Mesendoderm (in vitro differentiated cells): ENCODE measurements at regions not wholly inside any gene's neighbourhood (a gene's known extent, or its start where the extent isn't known, plus 50 kb on each side); places are given as distances from the start of the nearest gene placed in this dataset.
A peak's percentile ranks its signal among the peaks of the same experiment; 100 is the strongest.

Experiments used
- DNase-seq: peaks from one replicate; pipeline ENCODE4 v3.0.0; 2013
- H2AK5ac ChIP-seq: 2 replicates; pipeline ENCODE4 v1.6.1; 2013; ENCODE audit warnings: low read length, inconsistent platforms
- H2BK120ac ChIP-seq: 2 replicates; pipeline ENCODE4 v1.6.1; 2013; ENCODE audit warnings: low read depth, mild to moderate bottlenecking, low read length, moderate library complexity, mixed read lengths
- H2BK15ac ChIP-seq: replicated peaks from 2 replicates; pipeline ENCODE4 v1.6.1; 2013; ENCODE audit warnings: low read depth, mild to moderate bottlenecking, moderate library complexity
- H2BK5ac ChIP-seq: 2 replicates; pipeline ENCODE4 v1.6.1; 2013; ENCODE audit warnings: low read length, inconsistent platforms
- H3K18ac ChIP-seq: 2 replicates; pipeline ENCODE4 v1.6.1; 2013; ENCODE audit warnings: mild to moderate bottlenecking, low read length, mixed read lengths
- H3K23ac ChIP-seq: one replicate; pipeline ENCODE4 v1.6.1; 2013; ENCODE audit warnings: low read length
- H3K27ac ChIP-seq: 2 replicates; pipeline ENCODE4 v1.5.1; 2013; ENCODE audit warnings: low read depth, mild to moderate bottlenecking, inconsistent platforms, low read length, moderate library complexity
- H3K27me3 ChIP-seq: 2 replicates; pipeline ENCODE4 v1.6.1; 2013; ENCODE audit warnings: low read length, control low read depth, mild to moderate bottlenecking, inconsistent platforms; ENCODE audit not compliant: insufficient read depth, poor library complexity
- H3K36me3 ChIP-seq: 2 replicates; pipeline ENCODE4 v1.6.1; 2013; ENCODE audit warnings: low read length, inconsistent platforms; ENCODE audit not compliant: control insufficient read depth, insufficient read depth
- H3K4ac ChIP-seq: one replicate; pipeline ENCODE4 v1.6.1; 2013; ENCODE audit warnings: low read depth, mild to moderate bottlenecking, low read length, moderate library complexity
- H3K4me1 ChIP-seq: 2 replicates; pipeline ENCODE4 v1.6.1; 2013; ENCODE audit warnings: low read depth, low read length, inconsistent platforms; ENCODE audit not compliant: control insufficient read depth
- H3K4me2 ChIP-seq: 2 replicates; pipeline ENCODE4 v1.6.1; 2013; ENCODE audit warnings: low read length
- H3K4me3 ChIP-seq: 2 replicates; pipeline ENCODE4 v1.5.1; 2013; ENCODE audit warnings: mild to moderate bottlenecking, low read length
- H3K56ac ChIP-seq: one replicate; pipeline ENCODE4 v1.6.1; 2013; ENCODE audit warnings: low read length
- H3K79me1 ChIP-seq: 2 replicates; pipeline ENCODE4 v1.6.1; 2013; ENCODE audit warnings: low read length, inconsistent platforms
- H3K79me2 ChIP-seq: 2 replicates; pipeline ENCODE4 v1.6.1; 2013; ENCODE audit warnings: mild to moderate bottlenecking, low read length; ENCODE audit not compliant: control insufficient read depth, insufficient read depth
- H3K9ac ChIP-seq: 2 replicates; pipeline ENCODE4 v1.6.1; 2013; ENCODE audit warnings: low read length, inconsistent platforms
- H4K5ac ChIP-seq: one replicate; pipeline ENCODE4 v1.6.1; 2013; ENCODE audit warnings: low read length
- H4K8ac ChIP-seq: one replicate; pipeline ENCODE4 v1.6.1; 2013; ENCODE audit warnings: low read depth, mild to moderate bottlenecking, control low read depth, low read length, moderate library complexity
- WGBS: extraction: QIAGEN DNeasy Blood & Tissue Kit; methylation state at CpG from one replicate; pipeline ENCODE4 v1.1.7; 2013; ENCODE audit warnings: low lambda C conversion rate, missing lambda C conversion rate; ENCODE audit not compliant: insufficient coverage; ENCODE audit errors: extremely low coverage; 5-methylcytosine and 5-hydroxymethylcytosine counted together

GRCh38 chr5:2128686-2129355, 246.1 kb upstream of the IRX4 start:
- Histone ChIP-seq H3K4ac (no peak overlapping the region), H3K36me3 (no peaks in the 10 kb centered on the region), H4K5ac (no peak overlapping the region), H3K27me3 (no peaks in the 10 kb centered on the region), H3K79me2 (no peaks in the 10 kb centered on the region), H2AK5ac (no peak overlapping the region), H3K9ac (no peak overlapping the region), H2BK120ac (no peak overlapping the region), H3K79me1 (no peaks in the 10 kb centered on the region), H2BK15ac (no peak overlapping the region), H3K4me1 (no peaks in the 10 kb centered on the region), H3K18ac (no peak overlapping the region), H3K23ac (no peak overlapping the region), H3K27ac (no peak overlapping the region), H3K56ac (no peak overlapping the region), H3K4me2 (no peak overlapping the region), H2BK5ac (no peak overlapping the region), H3K4me3 (no peak overlapping the region), H4K8ac (no peak overlapping the region)
- peak; percentile 11 for DNase-seq
- no CpG with 5 or more reads among the region's 21 CpGs for WGBS

- no peak for DNase-seq
- H4K8ac ChIP-seq, result no peak overlapping the region
- H2AK5ac ChIP-seq, result no peak overlapping the region
- H3K4me2 ChIP-seq, result no peak overlapping the region
- H3K23ac ChIP-seq, result no peak overlapping the region
- no peaks in the 10 kb centered on the region for H3K79me1 ChIP-seq
- H2BK15ac ChIP-seq, result no peak overlapping the region
- no peak overlapping the region for H3K27ac ChIP-seq
- H2BK120ac ChIP-seq, result no peak overlapping the region
- H3K56ac ChIP-seq, result no peak overlapping the region
- no peaks in the 10 kb centered on the region for H3K79me2 ChIP-seq
- no peak overlapping the region for H3K4me3 ChIP-seq
- no peaks in the 10 kb centered on the region for H3K36me3 ChIP-seq
- no peak overlapping the region for H3K4ac ChIP-seq
- no peak overlapping the region for H2BK5ac ChIP-seq
- no CpG with 5 or more reads among the region's 9 CpGs for WGBS
- no peaks in the 10 kb centered on the region for H3K27me3 ChIP-seq
- no peaks in the 10 kb centered on the region for H3K4me1 ChIP-seq
- H4K5ac ChIP-seq, result no peak overlapping the region
- no peak overlapping the region for H3K9ac ChIP-seq
- no peak overlapping the region for H3K18ac ChIP-seq
These were observed 243.8 kb upstream of the IRX4 start for GRCh38 chr5:2126512-2126911.

GRCh38 chr5:2125901-2126265, 243.2 kb upstream of the IRX4 start:
- Histone ChIP-seq H2AK5ac (no peak overlapping the region), H3K18ac (no peak overlapping the region), H3K36me3 (no peaks in the 10 kb centered on the region), H2BK120ac (no peak overlapping the region), H3K79me2 (no peaks in the 10 kb centered on the region), H3K23ac (no peak overlapping the region), H3K27ac (no peak overlapping the region), H3K4me2 (no peak overlapping the region), H3K27me3 (no peaks in the 10 kb centered on the region), H3K56ac (no peak overlapping the region), H2BK15ac (no peak overlapping the region), H3K9ac (no peak overlapping the region), H3K4me3 (no peak overlapping the region), H3K4me1 (no peaks in the 10 kb centered on the region), H4K8ac (no peak overlapping the region), H3K79me1 (no peaks in the 10 kb centered on the region), H3K4ac (no peak overlapping the region), H4K5ac (no peak overlapping the region), H2BK5ac (no peak overlapping the region)
- no CpG with 5 or more reads among the region's 7 CpGs for WGBS
- no peak for DNase-seq

- Histone ChIP-seq H2AK5ac (no peak overlapping the region), H3K23ac (no peak overlapping the region), H3K79me1 (no peaks in the 10 kb centered on the region), H3K18ac (no peak overlapping the region), H3K4me1 (no peaks in the 10 kb centered on the region), H3K27me3 (no peaks in the 10 kb centered on the region), H3K4me2 (no peak overlapping the region), H3K36me3 (no peaks in the 10 kb centered on the region), H3K56ac (no peak overlapping the region), H3K4me3 (no peak overlapping the region), H4K8ac (no peak overlapping the region), H3K79me2 (no peaks in the 10 kb centered on the region), H4K5ac (no peak overlapping the region), H2BK15ac (no peak overlapping the region), H2BK5ac (no peak overlapping the region), H2BK120ac (no peak overlapping the region), H3K27ac (no peak overlapping the region), H3K9ac (no peak overlapping the region), H3K4ac (no peak overlapping the region)
- no peak for DNase-seq
- WGBS, result no CpG with 5 or more reads among the region's 8 CpGs
These were observed 242.6 kb upstream of the IRX4 start for GRCh38 chr5:2125171-2125900.

GRCh38 chr5:2124434-2125170, 241.9 kb upstream of the IRX4 start:
- Histone ChIP-seq H3K27ac (no peak overlapping the region), H2BK5ac (no peak overlapping the region), H2BK120ac (no peak overlapping the region), H3K4me2 (no peak overlapping the region), H2AK5ac (no peak overlapping the region), H3K9ac (no peak overlapping the region), H4K8ac (no peak overlapping the region), H2BK15ac (no peak overlapping the region), H3K56ac (no peak overlapping the region), H3K27me3 (no peaks in the 10 kb centered on the region), H3K4me3 (no peak overlapping the region), H4K5ac (no peak overlapping the region), H3K23ac (no peak overlapping the region), H3K4ac (no peak overlapping the region), H3K36me3 (no peaks in the 10 kb centered on the region), H3K79me2 (no peaks in the 10 kb centered on the region), H3K79me1 (no peaks in the 10 kb centered on the region), H3K4me1 (no peaks in the 10 kb centered on the region), H3K18ac (no peak overlapping the region)
- no CpG with 5 or more reads among the region's 14 CpGs for WGBS
- DNase-seq, result no peak
